ENCODE measurements at regions not wholly inside any gene's neighbourhood (a gene's known extent, or its start where the extent isn't known, plus 50 kb on each side); places are given as distances from the start of the nearest gene placed in this dataset.
"Not testable (repeated sequence)": the region's sequence is repeated elsewhere in the genome, so short reads cannot be mapped to it uniquely, and the experiment has no call there.

DNA sequence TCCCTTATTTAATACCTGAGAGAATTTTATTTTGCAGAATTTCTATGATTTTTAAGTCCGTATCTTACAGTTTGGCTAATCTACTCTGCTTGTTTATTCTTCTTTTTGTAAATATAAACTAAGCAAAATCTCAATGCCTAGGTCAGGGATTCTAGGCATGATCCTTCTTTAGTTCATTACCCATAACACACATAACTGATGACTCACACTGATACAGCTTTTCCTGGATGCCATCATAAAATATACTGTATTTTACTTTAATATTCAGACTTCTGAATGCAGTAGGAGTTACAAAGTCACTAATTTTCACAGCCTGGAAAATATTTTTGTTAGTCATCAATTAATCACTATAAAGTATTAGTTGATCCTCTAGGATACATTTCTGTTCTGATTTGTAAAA lies 898.2 kb upstream of the RAG2 start:
- DNase-seq (ENCODE audit: low read depth in 1 of 2, low spot score in 1 of 2), result no peak

DNA sequence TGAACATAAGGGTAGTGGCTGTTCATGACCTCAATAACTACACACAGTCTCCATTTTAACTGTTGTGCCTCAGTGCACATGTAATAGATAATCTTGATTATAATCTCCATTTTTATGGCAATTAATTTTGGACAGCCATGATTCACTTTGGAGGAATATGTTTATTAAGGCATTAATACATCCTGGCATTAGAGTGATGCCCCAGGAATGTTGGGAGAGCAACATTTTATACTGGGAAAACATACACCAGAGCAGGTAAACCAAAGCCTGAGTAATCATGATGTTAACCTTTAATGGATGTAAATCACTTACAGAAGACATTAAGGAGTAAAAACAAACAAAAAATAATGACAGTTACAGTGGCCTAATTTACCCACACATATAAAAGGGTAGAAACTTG lies 886.3 kb upstream of the RAG2 start:
- no peak for DNase-seq (ENCODE audit: low read depth in 1 of 2, low spot score in 1 of 2)

DNA sequence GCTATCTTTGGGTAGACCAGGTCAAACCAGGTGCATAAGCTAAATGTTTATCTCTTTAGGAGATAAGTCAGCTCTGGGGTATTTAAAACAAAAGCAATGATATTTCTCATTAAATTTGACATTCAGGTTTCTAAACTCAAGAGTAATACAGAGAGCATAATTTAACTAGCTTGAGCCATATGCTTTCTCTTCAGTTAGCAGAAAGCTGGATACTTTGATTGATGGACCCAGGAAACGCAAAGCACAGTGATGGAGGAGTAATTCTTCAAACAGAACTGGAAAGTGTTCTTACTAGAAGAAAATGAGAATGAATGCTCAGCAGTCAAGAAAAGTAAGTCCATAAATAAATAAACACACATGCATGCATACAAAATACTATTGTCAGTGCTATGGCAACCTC lies 885.7 kb upstream of the RAG2 start:
- DNase-seq (ENCODE audit: low read depth in 1 of 2, low spot score in 1 of 2), result no peak

DNA sequence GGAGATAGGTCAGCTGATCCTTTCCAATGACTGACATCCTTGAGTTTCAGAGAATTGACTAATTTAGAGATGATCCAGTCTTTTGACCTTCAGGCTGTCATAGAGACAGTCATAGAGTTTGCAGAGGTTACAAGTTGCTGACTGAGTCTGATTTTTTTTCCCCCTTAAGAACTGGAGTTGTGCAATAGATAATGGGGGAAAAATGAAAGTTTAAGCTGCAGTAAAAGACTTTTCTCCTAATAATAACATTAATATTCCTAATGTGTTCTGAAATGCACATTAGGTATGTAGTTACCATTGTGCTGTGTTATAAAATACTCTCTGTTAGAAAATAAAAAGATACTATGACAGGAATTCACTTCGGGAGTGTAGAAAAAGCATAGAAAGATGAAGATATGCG lies 876.9 kb upstream of the RAG2 start:
- no peak for DNase-seq (ENCODE audit: low read depth in 1 of 2, low spot score in 1 of 2)

DNA sequence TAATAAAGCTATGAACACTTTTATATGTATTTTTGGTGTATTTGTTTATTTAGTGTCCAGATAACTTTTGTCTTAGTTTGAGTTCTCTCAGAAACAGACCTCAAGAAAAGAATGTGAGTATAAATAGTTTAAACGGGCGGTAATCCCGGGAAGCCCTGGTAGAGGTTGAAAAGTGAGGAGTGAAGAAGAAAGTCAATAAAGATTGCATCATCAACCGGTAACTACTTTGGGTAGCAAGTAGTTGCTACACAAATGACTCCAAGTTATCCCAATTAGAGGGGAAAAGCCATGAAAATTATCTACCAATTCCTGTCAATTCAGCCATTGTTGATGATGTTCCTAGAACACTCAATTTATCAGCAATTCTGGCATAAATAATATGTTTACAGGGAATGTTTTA lies 870.3 kb upstream of the RAG2 start:
- DNase-seq (ENCODE audit: low read depth in 1 of 2, low spot score in 1 of 2), result no peak

DNA sequence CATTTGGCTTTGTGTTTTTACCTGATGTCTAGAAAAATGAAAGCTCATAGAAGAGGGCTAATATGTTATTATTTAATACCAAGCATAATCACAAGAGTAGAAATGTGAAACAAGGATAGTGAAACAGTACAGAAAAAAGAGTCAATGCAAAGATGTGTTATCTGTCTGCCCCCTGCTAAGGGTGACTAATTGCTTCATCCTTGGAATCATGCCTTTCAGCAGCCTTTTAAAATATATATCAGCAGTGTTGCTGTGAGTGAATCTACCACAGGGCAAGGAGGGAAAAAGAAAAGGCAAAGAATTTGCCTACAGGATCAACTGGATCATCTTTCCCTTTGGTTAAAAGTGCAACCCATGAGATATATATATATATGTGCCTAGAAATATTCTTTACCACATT lies 867.2 kb upstream of the RAG2 start:
- no peak for DNase-seq (ENCODE audit: low read depth in 1 of 2, low spot score in 1 of 2)

DNA sequence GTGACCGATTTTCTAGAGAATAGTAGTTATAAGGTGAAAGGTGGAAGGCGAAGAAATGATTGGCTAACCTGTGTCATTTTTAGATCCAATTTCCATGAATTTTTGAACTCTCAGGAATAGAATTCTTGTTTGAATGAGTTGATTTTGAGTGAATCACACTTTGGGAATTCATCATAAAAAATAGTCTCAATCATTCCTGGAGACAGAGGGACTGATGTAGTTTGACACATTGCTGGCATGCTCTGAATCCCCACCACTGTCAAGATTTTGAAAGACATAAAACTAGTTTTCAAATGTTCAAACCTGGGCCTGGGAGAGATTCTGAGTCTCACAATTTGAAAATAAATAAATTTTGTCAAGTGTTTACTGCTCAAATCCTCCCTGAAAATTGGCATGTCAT lies 861.4 kb upstream of the RAG2 start:
- no peak for DNase-seq (ENCODE audit: low read depth in 1 of 2, low spot score in 1 of 2)

DNA sequence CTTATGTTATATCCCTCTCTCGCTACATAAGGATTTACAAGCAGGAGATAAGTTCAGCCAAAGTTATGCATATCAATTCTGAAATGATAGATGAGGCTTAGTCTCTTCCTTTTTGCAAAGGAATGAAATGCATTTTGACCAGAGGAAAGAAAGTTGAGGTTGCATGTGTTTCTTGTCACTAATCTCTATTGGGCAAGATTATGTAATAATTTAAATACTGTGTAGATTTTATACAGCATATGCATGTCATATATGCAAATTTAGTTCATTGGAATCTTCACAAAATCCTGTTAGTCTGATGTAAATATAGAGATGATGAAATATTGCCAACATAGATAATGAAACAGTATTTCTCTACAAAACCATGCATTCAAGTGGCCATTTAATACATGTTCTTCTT lies 858.7 kb upstream of the RAG2 start:
- no peak for DNase-seq (ENCODE audit: low read depth in 1 of 2, low spot score in 1 of 2)

DNA sequence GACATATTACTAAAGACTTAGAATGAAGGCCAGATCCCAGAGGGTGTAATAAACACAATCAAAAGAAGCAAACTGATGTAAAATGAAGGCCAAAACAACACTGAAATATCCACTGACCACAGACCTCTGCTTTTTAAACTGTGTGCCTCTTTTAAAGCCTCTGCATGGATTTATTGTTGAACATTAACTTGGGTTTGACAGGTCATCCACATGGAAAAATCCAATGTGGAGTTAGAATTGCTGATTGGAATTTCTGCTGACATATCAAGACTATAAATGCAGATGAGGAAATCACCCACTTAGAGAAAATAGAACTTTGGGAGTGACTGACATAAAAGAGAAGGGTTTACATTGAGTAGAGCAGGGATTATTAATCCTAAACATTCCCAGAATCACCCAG lies 853.9 kb upstream of the RAG2 start:
- no peak for DNase-seq (ENCODE audit: low read depth in 1 of 2, low spot score in 1 of 2)

DNA sequence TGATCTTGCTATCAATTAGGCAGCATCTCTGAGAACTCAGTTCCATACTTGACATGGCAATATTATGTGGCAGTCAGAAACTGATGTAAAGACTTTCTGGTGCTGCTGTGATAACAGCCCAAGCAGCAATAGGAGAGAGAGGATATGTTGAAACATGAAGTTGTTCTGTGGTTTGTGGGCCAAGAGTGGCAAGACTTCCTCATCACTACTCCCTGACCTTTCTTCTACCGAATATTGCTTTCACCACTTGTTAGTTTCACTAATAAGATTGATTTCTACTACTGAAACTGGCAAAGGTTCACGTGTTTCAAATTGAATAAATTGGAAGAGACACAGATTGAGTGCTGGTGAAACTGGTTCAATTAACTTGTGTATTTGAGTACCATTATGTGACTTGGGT lies 852.6 kb upstream of the RAG2 start:
- no peak for DNase-seq (ENCODE audit: low read depth in 1 of 2, low spot score in 1 of 2)

DNA sequence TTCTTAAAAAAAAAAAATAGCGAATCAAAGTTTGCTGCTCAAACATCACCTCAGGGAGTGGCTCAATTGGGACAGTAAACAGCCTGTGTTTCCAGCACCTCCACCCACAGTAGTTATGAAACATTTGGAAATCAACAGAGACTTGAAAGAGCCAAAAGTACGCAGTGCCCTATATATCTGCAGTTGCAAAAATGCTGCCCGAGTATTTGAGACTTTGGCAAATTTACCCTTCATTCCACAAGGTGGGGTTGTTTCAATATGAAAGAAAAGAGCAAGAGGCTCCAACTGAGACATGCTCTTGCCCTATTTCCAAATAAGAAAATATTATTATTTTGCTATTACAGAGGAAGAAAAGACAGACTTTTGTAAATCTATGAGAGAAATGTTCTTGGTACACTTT lies 851.1 kb upstream of the RAG2 start:
- no peak for DNase-seq (ENCODE audit: low read depth in 1 of 2, low spot score in 1 of 2)

DNA sequence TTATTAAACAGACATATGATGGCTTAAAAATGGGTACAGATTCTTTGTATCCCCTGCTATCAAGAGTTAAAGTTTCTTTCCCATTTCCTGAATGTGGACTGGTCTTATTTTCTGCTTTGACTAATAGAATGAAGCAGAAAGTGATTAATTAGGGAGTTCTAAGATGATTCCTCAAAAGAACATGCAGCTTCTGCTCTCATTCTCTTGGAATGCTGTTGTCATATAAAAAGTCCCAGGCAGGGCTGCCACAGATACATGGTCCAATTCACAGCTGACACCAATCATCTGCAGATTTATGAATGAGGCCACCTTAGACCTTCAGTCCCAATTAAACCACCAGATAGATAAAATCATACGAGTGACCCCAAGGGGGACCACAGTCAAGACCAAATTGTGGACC lies 844.5 kb upstream of the RAG2 start:
- DNase-seq (ENCODE audit: low read depth in 1 of 2, low spot score in 1 of 2), result no peak

DNA sequence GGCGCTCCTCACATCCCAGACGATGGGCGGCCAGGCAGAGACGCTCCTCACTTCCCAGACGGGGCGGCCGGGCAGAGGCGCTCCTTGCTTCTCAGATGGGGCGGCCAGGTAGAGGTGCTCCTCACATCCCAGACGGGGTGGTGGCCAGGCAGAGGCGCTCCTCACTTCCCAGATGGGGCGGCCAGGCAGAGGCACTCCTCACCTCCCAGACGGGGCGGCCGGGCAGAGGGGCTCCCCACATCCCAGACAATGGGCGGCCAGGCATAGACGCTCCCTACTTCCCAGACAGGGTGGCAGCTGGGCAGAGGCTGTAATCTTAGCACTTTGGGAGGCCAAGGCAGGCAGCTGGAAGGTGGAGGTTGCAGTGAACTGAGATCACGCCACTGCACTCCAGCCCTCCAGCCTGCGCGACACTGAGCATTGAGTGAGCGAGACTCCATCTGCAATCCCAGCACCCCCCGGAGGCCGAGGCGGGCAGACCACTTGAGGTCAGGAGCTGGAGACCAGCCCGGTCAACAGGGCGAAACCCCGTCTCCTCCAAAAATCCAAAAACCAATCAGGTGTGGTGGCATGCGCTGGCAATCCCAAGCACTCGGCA lies 833.7 kb upstream of the RAG2 start:
- not testable (repeated sequence) for DNase-seq (ENCODE audit: low read depth in 1 of 2, low spot score in 1 of 2)

DNA sequence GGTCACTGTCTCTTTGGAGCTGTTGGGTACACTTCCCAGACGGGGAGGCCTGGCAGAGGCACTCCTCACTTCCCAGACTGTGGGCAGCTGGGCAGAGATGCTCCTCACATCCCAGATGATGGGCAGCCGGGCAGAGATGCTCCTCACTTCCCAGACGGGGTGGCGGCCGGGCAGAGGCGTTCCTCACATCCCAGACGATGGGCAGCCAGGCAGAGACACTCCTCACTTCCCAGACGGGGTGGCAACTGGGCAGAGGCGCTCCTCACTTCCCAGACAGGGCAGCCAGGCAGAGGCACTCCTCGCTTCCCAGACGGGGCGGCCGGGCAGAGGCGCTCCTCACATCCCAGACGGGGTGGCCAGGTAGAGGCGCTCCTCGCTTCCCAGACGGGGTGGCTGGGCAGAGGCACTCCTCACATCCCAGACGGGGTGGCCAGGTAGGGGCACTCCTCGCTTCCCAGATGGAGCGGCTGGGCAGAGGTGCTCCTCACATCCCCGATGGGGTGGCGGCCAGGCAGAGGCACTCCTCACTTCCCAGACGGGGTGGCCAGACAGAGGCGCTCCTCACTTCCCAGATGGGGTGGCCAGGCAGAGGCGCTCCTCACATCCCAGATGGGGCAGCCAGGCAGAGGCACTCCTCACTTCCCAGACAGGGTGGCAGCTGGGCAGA lies 833.1 kb upstream of the RAG2 start:
- DNase-seq (ENCODE audit: low read depth in 1 of 2, low spot score in 1 of 2), result not testable (repeated sequence)

DNA sequence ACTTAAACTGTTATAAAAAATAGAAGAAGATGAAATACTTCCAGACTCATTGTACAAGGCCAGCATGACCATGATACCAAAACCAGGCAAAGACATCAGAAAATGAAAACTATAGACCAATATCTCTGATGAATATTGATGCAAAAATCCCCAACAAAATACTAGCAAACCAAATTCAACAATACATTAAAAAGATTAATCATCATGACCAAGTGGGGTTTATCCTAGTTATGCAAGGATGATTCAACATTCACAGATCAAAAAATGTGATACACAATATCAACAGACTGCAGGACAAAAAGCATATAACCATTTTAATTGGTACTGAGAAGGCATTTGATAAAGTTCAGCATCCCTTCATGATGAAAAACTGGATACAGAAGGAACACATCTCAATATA lies 824.5 kb upstream of the RAG2 start:
- no peak for DNase-seq (ENCODE audit: low read depth in 1 of 2, low spot score in 1 of 2)

DNA sequence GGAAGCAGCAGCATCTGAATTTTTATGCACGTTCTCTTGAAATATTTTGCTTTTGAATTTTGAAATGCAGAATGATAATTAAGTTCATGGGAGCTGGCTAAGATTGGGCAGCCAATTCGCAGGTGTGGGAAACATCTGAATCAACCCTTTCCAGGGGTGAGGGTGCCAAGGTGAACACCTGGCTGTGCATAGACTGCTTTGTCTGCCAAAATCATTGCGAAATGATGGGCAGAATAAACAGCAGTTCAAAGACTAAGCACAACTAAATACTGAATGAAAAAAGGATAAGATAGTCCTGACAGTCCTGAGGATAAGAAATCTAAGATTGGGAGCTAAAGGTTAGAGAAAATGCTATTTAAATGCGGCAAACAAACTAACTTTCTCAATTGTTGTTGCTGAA lies 813.3 kb upstream of the RAG2 start:
- no peak for DNase-seq (ENCODE audit: low read depth in 1 of 2, low spot score in 1 of 2)

DNA sequence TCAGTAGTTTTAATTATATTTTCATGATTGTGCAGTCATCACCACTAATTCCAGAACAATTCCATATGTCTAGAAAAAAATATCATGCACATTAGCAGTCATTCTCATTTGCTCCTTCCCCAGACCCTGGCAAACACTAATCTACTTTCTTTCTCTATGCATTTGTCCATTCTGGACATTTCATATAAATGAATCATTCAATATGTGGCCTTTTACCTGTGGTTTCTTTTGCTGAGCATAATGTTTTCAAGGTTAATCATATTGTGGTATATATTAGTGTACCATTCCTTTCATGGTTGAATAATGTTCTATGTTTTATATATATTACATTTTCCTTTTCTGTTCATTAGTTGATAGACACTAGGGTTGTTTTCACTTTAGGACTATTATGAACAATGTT lies 811.1 kb upstream of the RAG2 start:
- DNase-seq (ENCODE audit: low read depth in 1 of 2, low spot score in 1 of 2), result no peak

DNA sequence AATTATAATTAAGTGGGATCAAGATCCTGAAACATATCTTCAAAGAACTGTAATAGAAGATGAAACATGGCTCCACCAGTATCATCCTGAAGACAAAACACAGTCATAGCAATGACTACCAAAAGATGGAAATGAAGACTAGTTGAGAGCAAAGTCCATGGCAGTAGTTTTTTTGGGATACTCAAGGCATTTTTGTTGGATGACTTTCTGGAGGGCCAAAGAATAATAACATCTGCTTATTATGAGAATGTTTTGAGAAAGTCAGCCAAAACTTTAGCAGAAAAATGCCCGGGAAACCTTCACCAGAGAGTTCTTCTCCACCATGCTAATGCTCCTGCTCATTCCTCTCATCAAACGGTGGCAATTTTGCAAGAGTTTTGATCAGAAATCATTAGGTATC lies 809.4 kb upstream of the RAG2 start:
- no peak for DNase-seq (ENCODE audit: low read depth in 1 of 2, low spot score in 1 of 2)

DNA sequence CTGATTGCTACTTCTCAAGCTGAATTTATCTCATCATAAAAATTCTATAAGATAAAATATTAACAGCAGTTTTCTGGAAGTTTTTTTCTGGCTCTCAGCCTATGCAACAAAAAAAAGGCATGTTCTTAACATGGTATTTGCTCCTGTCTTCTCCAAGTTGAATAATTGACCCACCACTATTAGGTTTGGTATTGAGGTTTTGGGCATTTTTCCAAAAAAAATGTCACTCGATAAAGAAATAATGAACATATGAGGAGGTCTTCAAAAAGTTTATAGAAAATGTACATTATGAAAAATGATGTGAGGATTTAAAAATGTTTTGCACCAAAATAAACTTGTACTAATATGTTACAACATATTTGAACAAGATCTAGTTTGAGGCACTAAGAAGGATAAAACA lies 808.6 kb upstream of the RAG2 start:
- DNase-seq (ENCODE audit: low read depth in 1 of 2, low spot score in 1 of 2), result no peak

DNA sequence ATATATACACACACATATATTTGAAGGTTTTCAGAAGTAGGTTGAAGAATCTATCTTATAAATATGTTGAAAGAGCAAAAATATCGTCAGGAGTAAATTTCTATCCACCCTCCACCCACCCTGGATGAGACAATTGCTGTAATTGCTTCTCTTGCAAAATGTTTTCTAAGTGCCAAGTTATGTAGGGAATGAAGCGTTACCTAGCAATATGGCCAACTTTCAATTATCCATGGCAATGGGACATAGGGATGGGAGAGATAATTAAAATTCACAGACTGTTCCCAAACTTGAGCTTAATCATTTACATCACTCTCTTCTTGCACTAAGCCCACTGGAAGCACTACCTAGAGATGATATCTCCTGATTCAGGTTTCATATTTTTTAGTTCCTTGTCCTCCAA lies 806.2 kb upstream of the RAG2 start:
- no peak for DNase-seq (ENCODE audit: low read depth in 1 of 2, low spot score in 1 of 2)

DNA sequence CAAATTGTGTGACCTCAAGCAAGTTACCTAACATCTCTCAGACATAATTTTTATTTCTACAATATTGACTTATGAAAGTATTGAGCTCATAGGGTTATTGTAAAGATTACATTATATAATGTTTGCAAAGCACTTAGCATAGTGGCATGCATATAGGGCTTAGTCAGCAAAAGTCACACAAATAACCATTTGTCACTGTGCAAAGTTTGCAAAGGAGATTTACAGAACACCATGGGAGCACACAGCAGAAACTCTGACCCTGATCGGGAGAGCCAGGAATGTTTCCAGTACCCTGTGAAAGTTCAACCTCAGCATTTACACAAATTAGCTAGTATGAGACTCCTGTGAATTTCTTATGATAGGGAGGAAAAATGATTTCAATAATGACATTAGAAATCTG lies 804.6 kb upstream of the RAG2 start:
- DNase-seq (ENCODE audit: low read depth in 1 of 2, low spot score in 1 of 2), result no peak

DNA sequence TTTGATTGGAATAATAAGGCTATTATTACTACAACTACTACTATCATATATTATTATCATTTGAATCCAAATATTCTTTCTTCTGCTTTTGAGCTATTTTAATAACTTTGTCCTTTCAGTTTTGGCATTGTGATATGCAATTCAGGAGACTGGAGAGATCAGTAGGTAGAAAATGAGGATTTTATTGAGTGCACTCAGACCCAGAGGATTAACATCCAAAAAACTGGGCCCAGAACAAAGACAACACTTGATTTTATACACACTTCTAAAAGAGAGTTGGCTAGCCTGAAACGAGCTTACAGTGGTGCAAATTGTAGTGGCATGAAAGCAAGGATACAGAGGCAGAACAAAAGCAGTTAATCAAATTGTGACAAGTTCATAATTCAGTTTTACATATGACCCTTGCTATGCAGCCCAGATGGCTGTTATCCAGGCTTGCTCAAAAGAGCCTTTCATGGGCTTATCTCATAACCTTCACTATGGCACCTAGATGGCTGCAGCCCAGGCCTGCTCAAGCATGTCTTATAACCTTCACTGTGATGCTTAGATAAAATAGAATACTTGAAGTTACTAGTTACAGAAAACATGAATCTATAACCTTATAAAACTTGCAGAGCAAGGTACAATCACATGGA lies 796.3 kb upstream of the RAG2 start:
- no peak for DNase-seq (ENCODE audit: low read depth in 1 of 2, low spot score in 1 of 2)

DNA sequence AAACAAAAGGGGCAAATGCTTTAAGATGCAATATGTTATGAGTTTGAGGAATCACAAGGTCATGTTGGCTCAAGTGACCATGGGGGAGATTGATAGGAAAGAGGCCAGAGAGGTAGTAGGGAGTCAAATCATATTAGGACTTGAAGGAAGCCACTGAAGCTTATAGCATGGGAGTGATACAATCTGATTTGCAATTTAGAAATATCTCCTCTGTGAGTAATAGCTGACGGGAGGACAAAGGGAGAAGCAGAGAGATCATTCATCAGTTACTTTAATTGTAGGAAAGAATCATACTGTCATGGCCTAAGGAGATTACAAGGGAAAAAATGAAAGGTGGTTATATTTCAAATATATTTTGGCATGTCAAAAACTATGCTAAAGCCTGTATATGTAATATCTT lies 793.6 kb upstream of the RAG2 start:
- DNase-seq (ENCODE audit: low read depth in 1 of 2, low spot score in 1 of 2), result no peak
